Neural cell (in vitro differentiated cells): ENCODE measurements at regions not wholly inside any gene's neighbourhood (a gene's known extent, or its start where the extent isn't known, plus 50 kb on each side); places are given as distances from the start of the nearest gene placed in this dataset.

Experiments used
- EP300 ChIP-seq: fragments of 450-650 bp; conservative IDR thresholded peaks from 2 replicates; pipeline ENCODE4 v1.6.1; 2014; ENCODE audit warnings: antibody characterized with exemption, mild to moderate bottlenecking, moderate library complexity; ENCODE audit not compliant: poor library complexity, severe bottlenecking
- EZH2 ChIP-seq: fragments of 200-600, 300-800 bp; shearing (Covaris generic), sonication (generic); IDR thresholded peaks from 2 replicates; pipeline ENCODE4 v1.6.1; 2014; ENCODE audit warnings: antibody characterized with exemption, low read length, borderline replicate concordance, mild to moderate bottlenecking; ENCODE audit not compliant: insufficient read depth, poor library complexity, severe bottlenecking
- POLR2AphosphoS5 ChIP-seq: IDR thresholded peaks from 2 replicates; pipeline ENCODE4 v1.6.1; 2012
- RAD21 ChIP-seq: fragments of 450-650 bp; conservative IDR thresholded peaks from 2 replicates; pipeline ENCODE4 v1.6.1; 2014; ENCODE audit warnings: antibody characterized with exemption, mild to moderate bottlenecking, moderate library complexity
- SMC3 ChIP-seq: fragments of 450-650 bp; conservative IDR thresholded peaks from 2 replicates; pipeline ENCODE4 v1.6.1; 2014; ENCODE audit warnings: antibody characterized with exemption, mild to moderate bottlenecking, moderate library complexity; ENCODE audit not compliant: poor library complexity
- TF ChIP-seq, protein P1 (sequence below): fragments of 450-650 bp; IDR thresholded peaks from 2 replicates; pipeline ENCODE4 v1.5.1; 2014; ENCODE audit warnings: antibody characterized with exemption, mild to moderate bottlenecking, moderate library complexity; ENCODE audit not compliant: poor library complexity, severe bottlenecking

DNA sequence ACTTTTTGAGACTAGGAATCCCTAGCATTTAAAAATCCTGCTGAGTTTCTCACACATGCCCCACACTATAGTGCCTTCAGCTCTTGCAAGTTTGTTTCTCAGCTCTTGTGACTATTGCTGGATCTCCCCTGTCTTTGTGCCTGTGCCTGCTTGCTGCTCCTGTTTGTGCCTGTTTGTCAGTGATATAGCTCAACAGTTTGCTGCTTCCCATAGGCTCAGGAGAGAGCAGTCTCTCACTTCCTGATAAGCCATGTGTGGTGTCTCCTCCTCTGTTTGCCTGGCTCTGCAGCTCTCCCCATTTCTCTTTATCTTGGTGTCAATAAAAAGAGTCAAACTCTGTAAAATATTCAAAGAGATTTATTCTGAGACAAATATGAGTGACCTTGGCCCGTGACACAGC, 259.8 kb upstream of the CLNK start:
- TF ChIP-seq, protein P1, sequence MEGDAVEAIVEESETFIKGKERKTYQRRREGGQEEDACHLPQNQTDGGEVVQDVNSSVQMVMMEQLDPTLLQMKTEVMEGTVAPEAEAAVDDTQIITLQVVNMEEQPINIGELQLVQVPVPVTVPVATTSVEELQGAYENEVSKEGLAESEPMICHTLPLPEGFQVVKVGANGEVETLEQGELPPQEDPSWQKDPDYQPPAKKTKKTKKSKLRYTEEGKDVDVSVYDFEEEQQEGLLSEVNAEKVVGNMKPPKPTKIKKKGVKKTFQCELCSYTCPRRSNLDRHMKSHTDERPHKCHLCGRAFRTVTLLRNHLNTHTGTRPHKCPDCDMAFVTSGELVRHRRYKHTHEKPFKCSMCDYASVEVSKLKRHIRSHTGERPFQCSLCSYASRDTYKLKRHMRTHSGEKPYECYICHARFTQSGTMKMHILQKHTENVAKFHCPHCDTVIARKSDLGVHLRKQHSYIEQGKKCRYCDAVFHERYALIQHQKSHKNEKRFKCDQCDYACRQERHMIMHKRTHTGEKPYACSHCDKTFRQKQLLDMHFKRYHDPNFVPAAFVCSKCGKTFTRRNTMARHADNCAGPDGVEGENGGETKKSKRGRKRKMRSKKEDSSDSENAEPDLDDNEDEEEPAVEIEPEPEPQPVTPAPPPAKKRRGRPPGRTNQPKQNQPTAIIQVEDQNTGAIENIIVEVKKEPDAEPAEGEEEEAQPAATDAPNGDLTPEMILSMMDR = no peak
- TF ChIP-seq POLR2AphosphoS5 = no peak
- no peak for TF ChIP-seq EP300
- no peak for TF ChIP-seq RAD21
- TF ChIP-seq EZH2 = no peak
- no peak for TF ChIP-seq SMC3
